Thyroid gland (tissue), 4 donors: ENCODE measurements at regions not wholly inside any gene's neighbourhood (a gene's known extent, or its start where the extent isn't known, plus 50 kb on each side); places are given as distances from the start of the nearest gene placed in this dataset.
A peak's percentile ranks its signal among the peaks of the same experiment; 100 is the strongest.
"Not testable (repeated sequence)": the region's sequence is repeated elsewhere in the genome, so short reads cannot be mapped to it uniquely, and the experiment has no call there.

Source experiments
- DNase-seq, 2 donors: peaks; one replicate each; pipeline ENCODE4 v3.0.0-alpha.2; 2019
- H3K27ac ChIP-seq, 3 donors: fragments of 200-600 bp; sonication (generic); 1 replicate in 2 of 3; 2 replicates in 1 of 3; pipeline ENCODE4 v1.5.1; 2016 to 2019; ENCODE audit warnings: mild to moderate bottlenecking in 1 of 3, moderate library complexity in 1 of 3
- H3K27me3 ChIP-seq: fragments of 200-600 bp; sonication (generic); one replicate; pipeline ENCODE4 v1.5.1; 2019
- H3K36me3 ChIP-seq, 2 donors: fragments of 200-600 bp; sonication (generic); one replicate each; pipeline ENCODE4 v1.5.1; 2016 to 2019
- H3K4me1 ChIP-seq, 2 donors: fragments of 200-600 bp; sonication (generic); one replicate each; pipeline ENCODE4 v1.5.1; 2017 to 2019
- H3K4me3 ChIP-seq, 3 donors: fragments of 200-600 bp; sonication (generic); replicated peaks in 1 of 3; 1 replicate in 2 of 3; 2 replicates in 1 of 3; pipeline ENCODE4 v1.5.1; 2016; ENCODE audit warnings: mild to moderate bottlenecking in 1 of 3
- H3K9me3 ChIP-seq: fragments of 200-600 bp; sonication (generic); one replicate; pipeline ENCODE4 v1.5.1; 2017
- POLR2A ChIP-seq, 2 donors: fragments of 450-650 bp; IDR thresholded peaks; one replicate each; pipeline ENCODE4 v1.6.1; 2017; ENCODE audit warnings: antibody characterized with exemption in 2 of 2, mild to moderate bottlenecking in 2 of 2, moderate library complexity in 1 of 2
- WGBS, 2 donors: methylation state at CpG; one replicate each; pipeline ENCODE4 v1.1.5; 2017; 5-methylcytosine and 5-hydroxymethylcytosine counted together
- intact Hi-C: fragments of 100-400 bp; cut with DNase I; formaldehyde crosslinking; loops from one replicate; pipeline ENCODE4 v1.15.1; 2023
- TF ChIP-seq, protein P1 (sequence below), 6 experiments: fragments of 200-600 bp in 3 of 6; fragments of 450-650 bp in 3 of 6; sonication (generic) in 3 of 6; IDR thresholded peaks; one replicate each; pipeline ENCODE4 v1.5.1; 2016 to 2019; ENCODE audit warnings: antibody characterized with exemption in 6 of 6, mild to moderate bottlenecking in 2 of 6, inconsistent platforms in 1 of 6, moderate library complexity in 1 of 6

DNA sequence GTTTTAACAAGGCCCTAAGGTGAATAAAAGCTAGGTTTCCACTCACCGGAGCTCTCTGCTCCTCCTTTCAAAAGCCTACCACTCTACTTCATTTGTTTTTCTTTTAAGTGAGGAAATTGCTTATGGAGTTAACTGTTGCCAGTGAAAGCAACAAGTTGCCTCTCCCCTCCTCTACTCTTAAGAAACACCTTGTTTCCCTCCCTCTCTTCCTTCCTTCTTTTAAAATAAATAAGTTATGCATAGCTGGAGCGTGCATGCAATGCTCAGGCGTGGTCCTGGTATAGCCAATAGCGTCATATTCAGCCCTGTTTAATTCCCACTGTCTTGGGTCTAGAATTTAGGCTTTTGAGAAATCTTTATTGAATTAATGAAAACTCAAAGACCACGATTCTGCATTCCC lies 101.1 kb upstream of the IGF1R start:
- no peak for DNase-seq
- Histone ChIP-seq H3K27me3 (no peaks in the 10 kb centered on the region), H3K4me1 (peaks cover 3 to 8% of the 10 kb centered on the region in 2 donors), H3K36me3 (no peaks in the 10 kb centered on the region), H3K27ac (no peak overlapping the region), H3K9me3 (no peaks in the 10 kb centered on the region), H3K4me3 (peak overlapping the region in 1 of 3 donors; percentile 40)
- TF ChIP-seq, protein P1, sequence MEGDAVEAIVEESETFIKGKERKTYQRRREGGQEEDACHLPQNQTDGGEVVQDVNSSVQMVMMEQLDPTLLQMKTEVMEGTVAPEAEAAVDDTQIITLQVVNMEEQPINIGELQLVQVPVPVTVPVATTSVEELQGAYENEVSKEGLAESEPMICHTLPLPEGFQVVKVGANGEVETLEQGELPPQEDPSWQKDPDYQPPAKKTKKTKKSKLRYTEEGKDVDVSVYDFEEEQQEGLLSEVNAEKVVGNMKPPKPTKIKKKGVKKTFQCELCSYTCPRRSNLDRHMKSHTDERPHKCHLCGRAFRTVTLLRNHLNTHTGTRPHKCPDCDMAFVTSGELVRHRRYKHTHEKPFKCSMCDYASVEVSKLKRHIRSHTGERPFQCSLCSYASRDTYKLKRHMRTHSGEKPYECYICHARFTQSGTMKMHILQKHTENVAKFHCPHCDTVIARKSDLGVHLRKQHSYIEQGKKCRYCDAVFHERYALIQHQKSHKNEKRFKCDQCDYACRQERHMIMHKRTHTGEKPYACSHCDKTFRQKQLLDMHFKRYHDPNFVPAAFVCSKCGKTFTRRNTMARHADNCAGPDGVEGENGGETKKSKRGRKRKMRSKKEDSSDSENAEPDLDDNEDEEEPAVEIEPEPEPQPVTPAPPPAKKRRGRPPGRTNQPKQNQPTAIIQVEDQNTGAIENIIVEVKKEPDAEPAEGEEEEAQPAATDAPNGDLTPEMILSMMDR (IDR thresholded peaks at IDR 0.05): no peak
- no peak for TF ChIP-seq POLR2A (IDR thresholded peaks at IDR 0.05)
- intact Hi-C loops: no loop called here
- 25 to 29% methylated on average over 5 of the region's 5 CpGs for WGBS, 2 donors

DNA sequence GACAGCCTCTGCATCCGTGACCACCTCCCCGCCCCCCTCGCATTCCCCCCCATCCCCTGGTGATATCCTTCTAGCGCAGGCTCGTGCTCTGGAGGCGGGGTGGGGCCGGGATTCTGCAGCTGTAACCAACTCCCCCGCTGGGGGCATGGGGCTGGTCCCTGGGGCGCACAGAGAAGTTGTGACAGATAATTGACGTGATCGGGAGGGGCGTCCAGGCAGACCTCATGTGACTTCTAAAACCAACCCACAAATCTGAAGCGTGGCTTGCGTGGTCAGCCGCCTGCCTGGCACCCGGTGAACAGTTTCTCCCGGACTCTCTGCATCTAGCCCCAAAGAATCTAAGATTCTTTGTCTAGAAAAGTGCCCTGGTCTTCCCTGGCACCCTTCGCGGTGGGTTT lies 100.6 kb upstream of the IGF1R start:
- H3K27me3 ChIP-seq: no peaks in the 10 kb centered on the region
- WGBS, 2 donors: 2 to 6% methylated on average over 16 to 17 of the region's 19 CpGs
- peaks cover 3 to 8% of the 10 kb centered on the region in 2 donors for H3K4me1 ChIP-seq
- DNase-seq: peak; percentile 36 to 39
- TF ChIP-seq, protein P1 (IDR thresholded peaks at IDR 0.05): no peak
- no peak for TF ChIP-seq POLR2A (IDR thresholded peaks at IDR 0.05)
- H3K4me3 ChIP-seq: peak overlapping the region in 1 of 3 donors; percentile 40
- H3K36me3 ChIP-seq: no peaks in the 10 kb centered on the region
- no peaks in the 10 kb centered on the region for H3K9me3 ChIP-seq
- peak overlapping the region in 2 of 3 donors; percentile 14 to 38 for H3K27ac ChIP-seq
- intact Hi-C loops: no loop called here

DNA sequence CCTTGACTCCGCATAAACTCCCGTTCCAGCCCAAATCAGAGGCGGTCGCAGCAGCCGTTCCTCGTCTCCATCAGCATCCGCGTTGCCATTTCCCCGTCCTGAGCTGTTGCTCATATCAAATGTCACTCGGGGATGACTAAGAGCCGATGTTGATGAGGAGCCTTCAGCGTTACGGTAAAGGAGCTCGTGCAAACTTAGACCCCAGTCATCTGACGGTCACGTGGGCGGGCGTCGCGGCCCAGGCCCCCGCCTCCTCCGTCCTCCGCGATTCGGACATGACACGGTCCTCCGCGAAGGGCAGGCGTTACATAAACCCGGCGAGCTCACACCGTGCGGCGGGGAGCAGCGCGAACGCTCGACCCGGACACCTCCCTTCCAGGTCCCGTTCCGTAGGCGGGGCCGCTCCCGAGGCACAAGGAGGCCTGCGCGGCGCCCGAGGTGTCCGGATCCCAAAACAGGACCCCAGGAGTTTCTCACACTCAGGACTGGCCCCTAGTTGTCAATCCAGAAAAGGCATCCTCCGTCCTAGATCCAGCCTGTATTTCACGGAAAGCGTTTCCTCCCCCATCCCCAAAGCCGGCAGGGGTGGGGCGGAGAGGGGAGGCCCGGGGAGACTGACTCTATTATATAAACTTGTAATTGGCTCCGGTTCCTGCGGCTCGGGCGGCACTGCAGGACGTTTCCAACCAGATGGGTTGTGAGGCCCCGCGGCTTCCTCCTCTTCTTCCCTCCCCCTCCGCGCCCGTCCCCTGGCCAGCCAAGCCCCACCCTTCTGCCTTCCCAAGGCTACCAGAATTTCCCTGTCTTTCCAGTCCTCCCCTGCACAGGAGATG lies 100.0 kb upstream of the IGF1R start:
- peak; percentile 67 to 70 for DNase-seq
- WGBS, 2 donors: 0 to 1% methylated on average over 24 to 54 of the region's 65 CpGs
- intact Hi-C loops: no loop called here

DNA sequence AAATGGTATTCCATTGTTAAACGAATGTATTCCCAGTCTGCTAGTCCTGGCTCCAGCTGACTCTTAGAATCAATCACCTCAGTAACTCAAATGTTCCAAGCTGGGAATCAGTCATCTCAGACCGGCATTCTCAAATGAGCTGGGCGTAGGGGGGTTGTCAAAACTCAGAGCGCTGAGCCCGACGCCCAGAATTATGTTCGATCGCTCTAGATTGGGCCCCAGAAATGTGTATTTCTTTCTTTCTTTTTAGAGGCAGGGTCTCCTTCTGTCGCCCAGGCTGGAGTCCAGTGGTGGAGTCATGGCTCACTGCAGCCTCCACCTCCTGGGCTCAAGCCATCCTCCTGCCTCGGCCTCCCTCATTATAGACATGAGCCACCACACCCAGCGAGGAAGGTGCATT lies 99.3 kb upstream of the IGF1R start:
- WGBS, 2 donors: 70 to 73% methylated on average over 11 of the region's 11 CpGs
- Histone ChIP-seq H3K27me3 (no peaks in the 10 kb centered on the region), H3K36me3 (no peaks in the 10 kb centered on the region), H3K4me1 (peaks cover 3 to 8% of the 10 kb centered on the region in 2 donors), H3K27ac (peak overlapping the region in 1 of 3 donors; percentile 38), H3K9me3 (no peaks in the 10 kb centered on the region), H3K4me3 (no peak overlapping the region)
- no peak for DNase-seq
- intact Hi-C loops: no loop called here
- TF ChIP-seq POLR2A (IDR thresholded peaks at IDR 0.05): no peak
- TF ChIP-seq, protein P1 (IDR thresholded peaks at IDR 0.05): no peak

More for the DNA sequence above, 100.0 kb upstream of the IGF1R start:
- H3K4me3 ChIP-seq: peak overlapping the region; percentile 0 to 40 (median 18)
- H3K36me3 ChIP-seq: no peaks in the 10 kb centered on the region
- TF ChIP-seq, protein P1 (IDR thresholded peaks at IDR 0.05): peak in 2 of 6 experiments; percentile 11 to 28
- TF ChIP-seq POLR2A (IDR thresholded peaks at IDR 0.05): peak in 1 of 2 donors; percentile 41
- H3K9me3 ChIP-seq: no peaks in the 10 kb centered on the region
- peaks cover 3 to 8% of the 10 kb centered on the region in 2 donors for H3K4me1 ChIP-seq
- no peaks in the 10 kb centered on the region for H3K27me3 ChIP-seq
- peak overlapping the region in 2 of 3 donors; percentile 14 to 38 for H3K27ac ChIP-seq

DNA sequence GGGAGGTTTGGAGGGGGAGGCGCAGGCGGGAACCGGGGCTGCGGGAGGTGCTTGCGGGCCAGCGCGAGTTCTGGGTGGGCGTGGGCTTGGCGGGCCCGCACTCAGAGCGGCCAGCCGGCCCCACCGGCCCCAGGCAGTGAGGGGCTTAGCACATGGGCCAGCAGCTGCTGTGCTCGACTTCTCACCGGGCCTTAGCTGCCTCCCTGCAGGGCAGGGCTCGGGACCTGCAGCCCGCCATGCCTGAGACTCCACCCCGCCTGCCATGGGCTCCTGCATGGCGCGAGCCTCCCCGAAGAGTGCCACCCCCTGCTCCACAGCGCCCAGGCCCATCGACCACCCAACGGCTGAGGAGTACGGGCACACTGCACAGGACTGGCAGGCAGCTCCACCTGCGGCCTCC lies 98.6 kb upstream of the IGF1R start:
- Histone ChIP-seq H3K27me3 (no peaks in the 10 kb centered on the region), H3K4me3 (no peak overlapping the region), H3K27ac (no peak overlapping the region), H3K36me3 (no peaks in the 10 kb centered on the region), H3K4me1 (peaks cover 3 to 8% of the 10 kb centered on the region in 2 donors), H3K9me3 (no peaks in the 10 kb centered on the region)
- no peak for DNase-seq
- intact Hi-C loops: no loop called here
- WGBS, 2 donors: 99 to 100% methylated on average over 3 to 16 of the region's 26 CpGs
- TF ChIP-seq POLR2A (IDR thresholded peaks at IDR 0.05): no peak

DNA sequence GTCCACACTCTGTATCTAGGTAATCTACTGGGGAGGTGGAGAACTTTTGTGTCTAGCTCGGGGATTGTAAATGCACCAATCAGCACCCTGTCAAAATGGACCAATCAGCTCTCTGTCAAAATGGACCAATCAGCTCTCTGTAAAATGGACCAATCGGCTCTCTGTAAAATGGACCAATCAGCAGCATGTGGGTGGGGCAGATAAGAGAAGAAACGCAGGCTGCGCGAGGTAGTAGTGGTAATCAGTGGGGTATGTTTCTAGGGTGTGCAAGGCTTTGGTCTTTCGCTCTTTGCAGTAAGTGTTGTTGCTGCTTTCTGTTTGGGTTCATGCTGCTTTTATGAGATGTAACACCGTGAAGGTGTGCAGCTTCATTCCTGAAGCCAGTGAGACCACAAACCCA lies 98.0 kb upstream of the IGF1R start:
- H3K36me3 ChIP-seq, H3K4me3 ChIP-seq, H3K4me1 ChIP-seq, intact Hi-C loops, H3K27ac ChIP-seq, DNase-seq, H3K27me3 ChIP-seq, H3K9me3 ChIP-seq: not testable (repeated sequence)
- WGBS, 2 donors: 93 to 95% methylated on average over 7 of the region's 7 CpGs
